ENCODE measurements at regions not wholly inside any gene's neighbourhood (a gene's known extent, or its start where the extent isn't known, plus 50 kb on each side); places are given as distances from the start of the nearest gene placed in this dataset.
"Not testable (repeated sequence)": the region's sequence is repeated elsewhere in the genome, so short reads cannot be mapped to it uniquely, and the experiment has no call there.

GRCh38 chr3:166842784-166843183 is 537.3 kb downstream of the ZBBX start:
- not testable (repeated sequence) for DNase-seq (ENCODE audit: extremely low read depth, low read depth, low spot score)

- DNase-seq (ENCODE audit: extremely low read depth, low read depth, low spot score), result no peak
These were observed 542.6 kb downstream of the ZBBX start for GRCh38 chr3:166837535-166837934.

GRCh38 chr3:166836836-166837235 is 543.3 kb downstream of the ZBBX start:
- no peak for DNase-seq (ENCODE audit: extremely low read depth, low read depth, low spot score)

- no peak for DNase-seq (ENCODE audit: extremely low read depth, low read depth, low spot score)
These were observed 550.2 kb downstream of the ZBBX start for GRCh38 chr3:166829896-166830295.

- no peak for DNase-seq (ENCODE audit: extremely low read depth, low read depth, low spot score)
These were observed 561.6 kb downstream of the ZBBX start for GRCh38 chr3:166818464-166818863.

- not testable (repeated sequence) for DNase-seq (ENCODE audit: extremely low read depth, low read depth, low spot score)
These were observed 562.8 kb downstream of the ZBBX start for GRCh38 chr3:166817269-166817668.

GRCh38 chr3:166810741-166811445 is 569.2 kb downstream of the ZBBX start:
- DNase-seq (ENCODE audit: extremely low read depth, low read depth, low spot score), result no peak

- no peak for DNase-seq (ENCODE audit: extremely low read depth, low read depth, low spot score)
These were observed 570.6 kb downstream of the ZBBX start for GRCh38 chr3:166809520-166809919.

- no peak for DNase-seq (ENCODE audit: extremely low read depth, low read depth, low spot score)
These were observed 591.2 kb downstream of the ZBBX start for GRCh38 chr3:166788936-166789335.

- DNase-seq (ENCODE audit: extremely low read depth, low read depth, low spot score), result no peak
These were observed 594.2 kb downstream of the ZBBX start for GRCh38 chr3:166785876-166786275.

GRCh38 chr3:166783206-166783605 is 596.9 kb downstream of the ZBBX start:
- DNase-seq (ENCODE audit: extremely low read depth, low read depth, low spot score), result no peak

- DNase-seq (ENCODE audit: extremely low read depth, low read depth, low spot score), result no peak
These were observed 615.3 kb downstream of the ZBBX start for GRCh38 chr3:166764698-166765318.

- no peak for DNase-seq (ENCODE audit: extremely low read depth, low read depth, low spot score)
These were observed 620.2 kb downstream of the ZBBX start for GRCh38 chr3:166759736-166760513.

- DNase-seq (ENCODE audit: extremely low read depth, low read depth, low spot score), result no peak
These were observed 627.9 kb downstream of the ZBBX start for GRCh38 chr3:166752214-166752613.

GRCh38 chr3:166743481-166744134 is 636.5 kb downstream of the ZBBX start:
- no peak for DNase-seq (ENCODE audit: extremely low read depth, low read depth, low spot score)

- no peak for DNase-seq (ENCODE audit: extremely low read depth, low read depth, low spot score)
These were observed 645.4 kb downstream of the ZBBX start for GRCh38 chr3:166734734-166735133.

- no peak for DNase-seq (ENCODE audit: extremely low read depth, low read depth, low spot score)
These were observed 648.4 kb downstream of the ZBBX start for GRCh38 chr3:166731701-166732100.

GRCh38 chr3:166721466-166721865 is 658.6 kb downstream of the ZBBX start:
- no peak for DNase-seq (ENCODE audit: extremely low read depth, low read depth, low spot score)

GRCh38 chr3:166714206-166714605 is 665.9 kb downstream of the ZBBX start:
- no peak for DNase-seq (ENCODE audit: extremely low read depth, low read depth, low spot score)

GRCh38 chr3:166713787-166714186 is 666.3 kb downstream of the ZBBX start:
- no peak for DNase-seq (ENCODE audit: extremely low read depth, low read depth, low spot score)

- DNase-seq (ENCODE audit: extremely low read depth, low read depth, low spot score), result no peak
These were observed 674.0 kb downstream of the ZBBX start for GRCh38 chr3:166706094-166706493.

Measured in glomerular endothelial cell (primary cell).